ENCODE measurements at regions not wholly inside any gene's neighbourhood (a gene's known extent, or its start where the extent isn't known, plus 50 kb on each side); places are given as distances from the start of the nearest gene placed in this dataset.

DNA sequence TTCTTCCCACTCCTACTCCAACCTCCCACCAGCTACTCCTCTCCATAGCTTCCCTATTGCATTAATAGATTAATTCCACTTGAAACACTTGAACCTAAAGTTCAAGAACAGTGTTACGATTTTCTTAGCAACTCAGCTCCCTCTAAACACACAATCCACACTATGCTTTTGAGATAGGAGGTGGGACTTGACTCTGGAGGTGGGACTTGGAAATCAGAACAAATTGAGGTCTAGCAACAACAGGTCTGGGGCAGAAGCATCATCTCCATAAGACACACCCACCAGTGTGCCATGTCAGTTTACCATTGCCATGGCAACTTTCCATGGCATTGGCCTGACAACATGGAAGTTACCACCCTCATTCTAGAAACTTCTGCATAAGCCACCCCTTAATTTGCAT, 336.5 kb upstream of the ALCAM start:
- TF ChIP-seq CEBPB (IDR thresholded peaks at IDR 0.05) = no peak
- TF ChIP-seq, protein P1, sequence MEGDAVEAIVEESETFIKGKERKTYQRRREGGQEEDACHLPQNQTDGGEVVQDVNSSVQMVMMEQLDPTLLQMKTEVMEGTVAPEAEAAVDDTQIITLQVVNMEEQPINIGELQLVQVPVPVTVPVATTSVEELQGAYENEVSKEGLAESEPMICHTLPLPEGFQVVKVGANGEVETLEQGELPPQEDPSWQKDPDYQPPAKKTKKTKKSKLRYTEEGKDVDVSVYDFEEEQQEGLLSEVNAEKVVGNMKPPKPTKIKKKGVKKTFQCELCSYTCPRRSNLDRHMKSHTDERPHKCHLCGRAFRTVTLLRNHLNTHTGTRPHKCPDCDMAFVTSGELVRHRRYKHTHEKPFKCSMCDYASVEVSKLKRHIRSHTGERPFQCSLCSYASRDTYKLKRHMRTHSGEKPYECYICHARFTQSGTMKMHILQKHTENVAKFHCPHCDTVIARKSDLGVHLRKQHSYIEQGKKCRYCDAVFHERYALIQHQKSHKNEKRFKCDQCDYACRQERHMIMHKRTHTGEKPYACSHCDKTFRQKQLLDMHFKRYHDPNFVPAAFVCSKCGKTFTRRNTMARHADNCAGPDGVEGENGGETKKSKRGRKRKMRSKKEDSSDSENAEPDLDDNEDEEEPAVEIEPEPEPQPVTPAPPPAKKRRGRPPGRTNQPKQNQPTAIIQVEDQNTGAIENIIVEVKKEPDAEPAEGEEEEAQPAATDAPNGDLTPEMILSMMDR (IDR thresholded peaks at IDR 0.05) = no peak
- TF ChIP-seq POLR2A (IDR thresholded peaks at IDR 0.05; ENCODE audit: low read length) = no peak
- no peak for TF ChIP-seq JUNB (IDR thresholded peaks at IDR 0.05)
- no peak for TF ChIP-seq CHD2 (IDR thresholded peaks at IDR 0.05; ENCODE audit: low read length, partially characterized antibody)
- no peak for TF ChIP-seq RFX5 (IDR thresholded peaks at IDR 0.05)
- no peak for TF ChIP-seq SREBF2 (IDR thresholded peaks at IDR 0.05)
- no peak for TF ChIP-seq RAD21 (conservative IDR thresholded peaks at IDR 0.05 in 1 of 2, IDR thresholded peaks at IDR 0.05 in 1 of 2)
- no peak for TF ChIP-seq CBX8 (IDR thresholded peaks at IDR 0.05)
- TF ChIP-seq BHLHE40 (IDR thresholded peaks at IDR 0.05; ENCODE audit: low read depth, low read length) = no peak
- TF ChIP-seq, protein P2, sequence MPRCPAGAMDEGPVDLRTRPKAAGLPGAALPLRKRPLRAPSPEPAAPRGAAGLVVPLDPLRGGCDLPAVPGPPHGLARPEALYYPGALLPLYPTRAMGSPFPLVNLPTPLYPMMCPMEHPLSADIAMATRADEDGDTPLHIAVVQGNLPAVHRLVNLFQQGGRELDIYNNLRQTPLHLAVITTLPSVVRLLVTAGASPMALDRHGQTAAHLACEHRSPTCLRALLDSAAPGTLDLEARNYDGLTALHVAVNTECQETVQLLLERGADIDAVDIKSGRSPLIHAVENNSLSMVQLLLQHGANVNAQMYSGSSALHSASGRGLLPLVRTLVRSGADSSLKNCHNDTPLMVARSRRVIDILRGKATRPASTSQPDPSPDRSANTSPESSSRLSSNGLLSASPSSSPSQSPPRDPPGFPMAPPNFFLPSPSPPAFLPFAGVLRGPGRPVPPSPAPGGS (IDR thresholded peaks at IDR 0.05) = no peak
- TF ChIP-seq, protein P3, sequence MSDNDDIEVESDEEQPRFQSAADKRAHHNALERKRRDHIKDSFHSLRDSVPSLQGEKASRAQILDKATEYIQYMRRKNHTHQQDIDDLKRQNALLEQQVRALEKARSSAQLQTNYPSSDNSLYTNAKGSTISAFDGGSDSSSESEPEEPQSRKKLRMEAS (IDR thresholded peaks at IDR 0.05) = no peak
- TF ChIP-seq, protein P4, sequence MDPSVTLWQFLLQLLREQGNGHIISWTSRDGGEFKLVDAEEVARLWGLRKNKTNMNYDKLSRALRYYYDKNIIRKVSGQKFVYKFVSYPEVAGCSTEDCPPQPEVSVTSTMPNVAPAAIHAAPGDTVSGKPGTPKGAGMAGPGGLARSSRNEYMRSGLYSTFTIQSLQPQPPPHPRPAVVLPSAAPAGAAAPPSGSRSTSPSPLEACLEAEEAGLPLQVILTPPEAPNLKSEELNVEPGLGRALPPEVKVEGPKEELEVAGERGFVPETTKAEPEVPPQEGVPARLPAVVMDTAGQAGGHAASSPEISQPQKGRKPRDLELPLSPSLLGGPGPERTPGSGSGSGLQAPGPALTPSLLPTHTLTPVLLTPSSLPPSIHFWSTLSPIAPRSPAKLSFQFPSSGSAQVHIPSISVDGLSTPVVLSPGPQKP (IDR thresholded peaks at IDR 0.05; ENCODE audit: low read depth, low read length) = no peak
- no peak for TF ChIP-seq EHMT2 (IDR thresholded peaks at IDR 0.05; ENCODE audit: low read depth)

Measured in A549 (cell line).